Liver (tissue), 8 donors: ENCODE measurements at regions not wholly inside any gene's neighbourhood (a gene's known extent, or its start where the extent isn't known, plus 50 kb on each side); places are given as distances from the start of the nearest gene placed in this dataset.

Source experiments
- DNase-seq: peaks from one replicate; pipeline ENCODE4 v3.0.0-alpha.2; 2017; ENCODE audit warnings: low spot score
- H3K27ac ChIP-seq, 2 donors: one replicate each; pipeline ENCODE4 v1.7.0; 2013; ENCODE audit warnings: inconsistent platforms in 2 of 2, low read length in 2 of 2, control low read depth in 1 of 2, low read depth in 1 of 2, mild to moderate bottlenecking in 1 of 2
- H3K27me3 ChIP-seq, 4 donors: one replicate each; pipeline versions ENCODE4 v1.6.1 to v1.7.0; 2013; ENCODE audit warnings: low read length in 3 of 4, inconsistent platforms in 1 of 4, mild to moderate bottlenecking in 1 of 4, moderate library complexity in 1 of 4; ENCODE audit not compliant: control insufficient read depth in 4 of 4, insufficient read depth in 4 of 4
- H3K36me3 ChIP-seq, 4 donors: one replicate each; pipeline versions ENCODE4 v1.6.1 to v1.7.0; 2013; ENCODE audit warnings: low read length in 3 of 4, mild to moderate bottlenecking in 3 of 4, low read depth in 1 of 4, moderate library complexity in 1 of 4; ENCODE audit not compliant: control insufficient read depth in 4 of 4, insufficient read depth in 3 of 4
- H3K4me1 ChIP-seq, 4 donors: one replicate each; pipeline versions ENCODE4 v1.6.1 to v1.7.0; 2013; ENCODE audit warnings: low read length in 3 of 4, mild to moderate bottlenecking in 3 of 4, moderate library complexity in 1 of 4; ENCODE audit not compliant: control insufficient read depth in 4 of 4, insufficient read depth in 4 of 4
- H3K4me3 ChIP-seq, 3 donors: one replicate each; pipeline versions ENCODE4 v1.6.1 to v1.7.0; 2013; ENCODE audit warnings: low read length in 3 of 3, control low read depth in 1 of 3, low read depth in 1 of 3, mild to moderate bottlenecking in 1 of 3
- H3K9ac ChIP-seq, 2 donors: one replicate each; pipeline ENCODE4 v1.7.0; 2013; ENCODE audit warnings: low read length in 2 of 2, mild to moderate bottlenecking in 2 of 2, moderate library complexity in 2 of 2, control low read depth in 1 of 2, low read depth in 1 of 2
- H3K9me3 ChIP-seq, 4 donors: one replicate each; pipeline versions ENCODE4 v1.6.1 to v1.7.0; 2013; ENCODE audit warnings: low read length in 3 of 4; ENCODE audit not compliant: control insufficient read depth in 4 of 4
- EGR1 ChIP-seq, 2 donors: IDR thresholded peaks; 2 replicates each; pipeline ENCODE4 v1.6.1; 2016 to 2018; ENCODE audit warnings: antibody characterized with exemption in 2 of 2, low read depth in 2 of 2
- FOXA1 ChIP-seq: IDR thresholded peaks from 2 replicates; pipeline ENCODE4 v1.6.1; 2016; ENCODE audit warnings: antibody characterized with exemption
- FOXA2 ChIP-seq: IDR thresholded peaks from 2 replicates; pipeline ENCODE4 v1.6.1; 2016; ENCODE audit warnings: antibody characterized with exemption
- GABPA ChIP-seq, 2 donors: IDR thresholded peaks in 1 of 2; conservative IDR thresholded peaks in 1 of 2; 2 replicates each; pipeline ENCODE4 v1.6.1; 2016; ENCODE audit warnings: antibody characterized with exemption in 2 of 2, mild to moderate bottlenecking in 1 of 2, moderate library complexity in 1 of 2
- HNF4A ChIP-seq, 2 donors: conservative IDR thresholded peaks; 2 replicates each; pipeline ENCODE4 v1.6.1; 2016; ENCODE audit warnings: antibody characterized with exemption in 2 of 2, mild to moderate bottlenecking in 2 of 2
- HNF4G ChIP-seq: IDR thresholded peaks from 2 replicates; pipeline ENCODE4 v1.6.1; 2016; ENCODE audit warnings: antibody characterized with exemption
- RXRA ChIP-seq, 2 donors: IDR thresholded peaks; 2 replicates each; pipeline ENCODE4 v1.6.1; 2017 to 2018; ENCODE audit warnings: antibody characterized with exemption in 2 of 2, mild to moderate bottlenecking in 1 of 2
- SP1 ChIP-seq: IDR thresholded peaks from 2 replicates; pipeline ENCODE4 v1.6.1; 2018; ENCODE audit warnings: antibody characterized with exemption, mild to moderate bottlenecking
- TAF1 ChIP-seq: conservative IDR thresholded peaks from 2 replicates; pipeline ENCODE4 v1.6.1; 2016; ENCODE audit warnings: antibody characterized with exemption, mild to moderate bottlenecking
- YY1 ChIP-seq: IDR thresholded peaks from 2 replicates; pipeline ENCODE4 v1.6.1; 2016; ENCODE audit warnings: antibody characterized with exemption, mild to moderate bottlenecking
- WGBS: extraction: QIAGEN DNeasy Blood & Tissue Kit; methylation state at CpG from one replicate; pipeline ENCODE4 v1.1.7; 2013; 5-methylcytosine and 5-hydroxymethylcytosine counted together
- TF ChIP-seq, protein P1 (sequence below): fragments of 150-350 bp; IDR thresholded peaks from 2 replicates; pipeline ENCODE4 v1.5.1; 2017; ENCODE audit warnings: improper control_type of control experiment, low read depth, low read length; ENCODE audit not compliant: missing input control
- TF ChIP-seq, protein P2 (sequence below): IDR thresholded peaks from 2 replicates; pipeline ENCODE4 v1.6.1; 2016; ENCODE audit warnings: antibody characterized with exemption
- TF ChIP-seq, protein P3 (sequence below): IDR thresholded peaks from 2 replicates; pipeline ENCODE4 v1.6.1; 2016; ENCODE audit warnings: antibody characterized with exemption, mild to moderate bottlenecking
- donor health status: healthy.
- donor health status: healthy.
- donor health status: healthy.
- donor health status: healthy.
- donor health status: healthy.

DNA sequence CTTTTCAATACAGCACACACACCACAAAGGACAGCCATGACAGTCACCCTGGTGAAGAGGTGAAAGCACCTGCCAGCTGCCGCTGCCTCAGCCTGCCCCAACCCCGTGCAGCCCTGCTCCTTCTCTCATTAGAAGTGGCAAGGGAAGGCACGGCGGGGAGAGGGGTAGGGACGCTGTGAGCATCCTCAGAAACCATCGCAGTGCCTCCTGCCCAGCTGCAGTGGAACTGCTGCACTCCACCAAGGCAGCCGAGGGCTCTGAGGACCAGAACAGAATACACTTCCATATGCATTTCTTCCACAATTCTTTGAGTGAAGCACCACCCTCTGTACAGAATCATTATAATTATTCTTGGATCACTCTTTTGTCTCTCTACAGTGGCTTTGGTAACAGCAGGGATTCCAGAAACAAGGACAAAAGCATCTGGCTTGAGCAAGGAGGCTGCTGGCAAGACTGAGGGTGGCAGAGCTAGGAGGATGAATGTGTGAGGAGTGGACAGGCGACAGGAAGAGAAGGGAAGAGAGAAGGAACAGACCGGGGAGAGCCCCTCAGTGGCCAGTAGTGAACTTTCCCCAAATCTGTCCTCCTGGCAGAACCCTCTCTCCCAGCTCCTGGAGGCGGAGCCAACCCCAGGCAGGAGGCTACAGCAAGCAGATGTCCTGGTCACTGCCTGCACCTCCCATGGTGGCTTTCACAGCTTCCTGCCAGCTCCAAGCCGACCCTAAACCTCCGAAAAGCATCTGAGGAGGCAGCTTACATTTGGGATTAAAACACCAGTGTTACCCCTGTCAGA is 73.2 kb downstream of the MTNR1A start:
- Histone ChIP-seq H3K36me3 (no peaks in the 10 kb centered on the region), H3K9ac (no peak overlapping the region), H3K9me3 (no peaks in the 10 kb centered on the region), H3K27ac (no peak overlapping the region), H3K27me3 (peaks cover 0 to 8% (median 0%) of the 10 kb centered on the region in 4 donors), H3K4me3 (no peak overlapping the region), H3K4me1 (no peaks in the 10 kb centered on the region)
- TF ChIP-seq, protein P1, sequence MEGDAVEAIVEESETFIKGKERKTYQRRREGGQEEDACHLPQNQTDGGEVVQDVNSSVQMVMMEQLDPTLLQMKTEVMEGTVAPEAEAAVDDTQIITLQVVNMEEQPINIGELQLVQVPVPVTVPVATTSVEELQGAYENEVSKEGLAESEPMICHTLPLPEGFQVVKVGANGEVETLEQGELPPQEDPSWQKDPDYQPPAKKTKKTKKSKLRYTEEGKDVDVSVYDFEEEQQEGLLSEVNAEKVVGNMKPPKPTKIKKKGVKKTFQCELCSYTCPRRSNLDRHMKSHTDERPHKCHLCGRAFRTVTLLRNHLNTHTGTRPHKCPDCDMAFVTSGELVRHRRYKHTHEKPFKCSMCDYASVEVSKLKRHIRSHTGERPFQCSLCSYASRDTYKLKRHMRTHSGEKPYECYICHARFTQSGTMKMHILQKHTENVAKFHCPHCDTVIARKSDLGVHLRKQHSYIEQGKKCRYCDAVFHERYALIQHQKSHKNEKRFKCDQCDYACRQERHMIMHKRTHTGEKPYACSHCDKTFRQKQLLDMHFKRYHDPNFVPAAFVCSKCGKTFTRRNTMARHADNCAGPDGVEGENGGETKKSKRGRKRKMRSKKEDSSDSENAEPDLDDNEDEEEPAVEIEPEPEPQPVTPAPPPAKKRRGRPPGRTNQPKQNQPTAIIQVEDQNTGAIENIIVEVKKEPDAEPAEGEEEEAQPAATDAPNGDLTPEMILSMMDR = no peak
- TF ChIP-seq GABPA (IDR thresholded peaks at IDR 0.05 in 1 of 2, conservative IDR thresholded peaks at IDR 0.05 in 1 of 2) (no peak), YY1 (no peak), SP1 (no peak), TAF1 (no peak), RXRA (IDR thresholded peaks at IDR 0.05) (no peak), HNF4A (conservative IDR thresholded peaks at IDR 0.05) (no peak), HNF4G (no peak), EGR1 (IDR thresholded peaks at IDR 0.05; ENCODE audit: low read depth in 2 of 2) (no peak), FOXA2 (no peak), FOXA1 (no peak)
- TF ChIP-seq, protein P2, sequence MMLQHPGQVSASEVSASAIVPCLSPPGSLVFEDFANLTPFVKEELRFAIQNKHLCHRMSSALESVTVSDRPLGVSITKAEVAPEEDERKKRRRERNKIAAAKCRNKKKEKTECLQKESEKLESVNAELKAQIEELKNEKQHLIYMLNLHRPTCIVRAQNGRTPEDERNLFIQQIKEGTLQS = no peak
- TF ChIP-seq, protein P3, sequence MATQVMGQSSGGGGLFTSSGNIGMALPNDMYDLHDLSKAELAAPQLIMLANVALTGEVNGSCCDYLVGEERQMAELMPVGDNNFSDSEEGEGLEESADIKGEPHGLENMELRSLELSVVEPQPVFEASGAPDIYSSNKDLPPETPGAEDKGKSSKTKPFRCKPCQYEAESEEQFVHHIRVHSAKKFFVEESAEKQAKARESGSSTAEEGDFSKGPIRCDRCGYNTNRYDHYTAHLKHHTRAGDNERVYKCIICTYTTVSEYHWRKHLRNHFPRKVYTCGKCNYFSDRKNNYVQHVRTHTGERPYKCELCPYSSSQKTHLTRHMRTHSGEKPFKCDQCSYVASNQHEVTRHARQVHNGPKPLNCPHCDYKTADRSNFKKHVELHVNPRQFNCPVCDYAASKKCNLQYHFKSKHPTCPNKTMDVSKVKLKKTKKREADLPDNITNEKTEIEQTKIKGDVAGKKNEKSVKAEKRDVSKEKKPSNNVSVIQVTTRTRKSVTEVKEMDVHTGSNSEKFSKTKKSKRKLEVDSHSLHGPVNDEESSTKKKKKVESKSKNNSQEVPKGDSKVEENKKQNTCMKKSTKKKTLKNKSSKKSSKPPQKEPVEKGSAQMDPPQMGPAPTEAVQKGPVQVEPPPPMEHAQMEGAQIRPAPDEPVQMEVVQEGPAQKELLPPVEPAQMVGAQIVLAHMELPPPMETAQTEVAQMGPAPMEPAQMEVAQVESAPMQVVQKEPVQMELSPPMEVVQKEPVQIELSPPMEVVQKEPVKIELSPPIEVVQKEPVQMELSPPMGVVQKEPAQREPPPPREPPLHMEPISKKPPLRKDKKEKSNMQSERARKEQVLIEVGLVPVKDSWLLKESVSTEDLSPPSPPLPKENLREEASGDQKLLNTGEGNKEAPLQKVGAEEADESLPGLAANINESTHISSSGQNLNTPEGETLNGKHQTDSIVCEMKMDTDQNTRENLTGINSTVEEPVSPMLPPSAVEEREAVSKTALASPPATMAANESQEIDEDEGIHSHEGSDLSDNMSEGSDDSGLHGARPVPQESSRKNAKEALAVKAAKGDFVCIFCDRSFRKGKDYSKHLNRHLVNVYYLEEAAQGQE = no peak
- WGBS = 66% methylated on average over 12 of the region's 12 CpGs
- no peak for DNase-seq

DNA sequence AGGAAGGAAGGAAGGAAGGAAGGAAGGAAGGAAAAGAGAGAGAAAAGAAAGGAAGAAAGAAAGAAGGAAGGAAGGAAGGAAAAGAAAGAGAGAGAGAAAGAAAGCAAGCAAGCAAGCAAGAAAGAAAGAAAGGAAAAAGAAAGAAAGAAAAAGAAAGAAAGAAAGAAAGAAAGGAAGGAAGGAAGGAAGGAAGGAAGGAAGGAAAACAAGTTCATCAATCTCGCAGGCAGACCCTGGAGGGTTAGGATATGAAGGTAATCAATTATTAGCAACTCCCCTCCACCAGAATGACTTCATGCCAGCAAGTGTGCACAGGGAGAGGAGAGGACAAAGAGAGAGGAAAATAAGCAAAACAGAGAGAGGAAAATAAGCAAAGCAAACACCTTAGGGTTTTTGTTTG is 80.2 kb downstream of the MTNR1A start:
- Histone ChIP-seq H3K9me3 (no peaks in the 10 kb centered on the region), H3K4me1 (peaks cover 0 to 2% (median 0%) of the 10 kb centered on the region in 4 donors), H3K9ac (no peak overlapping the region), H3K4me3 (no peak overlapping the region), H3K36me3 (no peaks in the 10 kb centered on the region), H3K27me3 (no peaks in the 10 kb centered on the region), H3K27ac (no peak overlapping the region)
- TF ChIP-seq, protein P2 = no peak
- 56% methylated on average over 1 of the region's 1 CpG for WGBS
- no peak for DNase-seq
